NOMO-1 (cell line): ENCODE measurements at regions not wholly inside any gene's neighbourhood (a gene's known extent, or its start where the extent isn't known, plus 50 kb on each side); places are given as distances from the start of the nearest gene placed in this dataset.

Experiments
- DNase-seq, 2 experiments: peaks; one replicate each; lab custom pipeline; 2025; ENCODE audit not compliant: unreplicated experiment in 2 of 2; lab: John Stamatoyannopoulos, UW

- no peak for DNase-seq
Measured at GRCh38 chr22:47678636-47679287, 916.3 kb downstream of the TBC1D22A start.

- DNase-seq, result no peak
Measured at GRCh38 chr22:47678048-47678447, 915.6 kb downstream of the TBC1D22A start.

- no peak for DNase-seq
Measured at GRCh38 chr22:47676685-47677084, 914.2 kb downstream of the TBC1D22A start.

- no peak for DNase-seq
Measured at GRCh38 chr22:47674600-47674999, 912.1 kb downstream of the TBC1D22A start.

GRCh38 chr22:47673557-47673956 is 911.1 kb downstream of the TBC1D22A start:
- DNase-seq, result no peak

- DNase-seq, result no peak
Measured at GRCh38 chr22:47672526-47672925, 910.1 kb downstream of the TBC1D22A start.

- DNase-seq, result no peak
Measured at GRCh38 chr22:47665151-47665550, 902.7 kb downstream of the TBC1D22A start.

GRCh38 chr22:47663615-47664605 is 901.5 kb downstream of the TBC1D22A start:
- DNase-seq, result no peak

- DNase-seq, result no peak
Measured at GRCh38 chr22:47659467-47660223, 897.2 kb downstream of the TBC1D22A start.

GRCh38 chr22:47658182-47658581 is 895.7 kb downstream of the TBC1D22A start:
- DNase-seq, result no peak

- DNase-seq, result no peak
Measured at GRCh38 chr22:47657224-47657623, 894.8 kb downstream of the TBC1D22A start.

- no peak for DNase-seq
Measured at GRCh38 chr22:47656806-47657205, 894.4 kb downstream of the TBC1D22A start.

- DNase-seq, result no peak
Measured at GRCh38 chr22:47655930-47656329, 893.5 kb downstream of the TBC1D22A start.

GRCh38 chr22:47654922-47655491 is 892.6 kb downstream of the TBC1D22A start:
- DNase-seq, result no peak

GRCh38 chr22:47653921-47654320 is 891.5 kb downstream of the TBC1D22A start:
- no peak for DNase-seq

GRCh38 chr22:47651216-47651987 is 889.0 kb downstream of the TBC1D22A start:
- no peak for DNase-seq

GRCh38 chr22:47647720-47648119 is 885.3 kb downstream of the TBC1D22A start:
- DNase-seq, result no peak

GRCh38 chr22:47647181-47647580 is 884.7 kb downstream of the TBC1D22A start:
- no peak for DNase-seq

- DNase-seq, result no peak
Measured at GRCh38 chr22:47645923-47646322, 883.5 kb downstream of the TBC1D22A start.

- DNase-seq, result no peak
Measured at GRCh38 chr22:47645450-47645914, 883.0 kb downstream of the TBC1D22A start.
